Body of pancreas (tissue), 4 donors: ENCODE measurements at regions not wholly inside any gene's neighbourhood (a gene's known extent, or its start where the extent isn't known, plus 50 kb on each side); places are given as distances from the start of the nearest gene placed in this dataset.

Experiments used
- POLR2A ChIP-seq, 3 donors: fragments of 450-650 bp; IDR thresholded peaks; one replicate each; pipeline ENCODE4 v1.6.1; 2016; ENCODE audit warnings: antibody characterized with exemption in 3 of 3, mild to moderate bottlenecking in 2 of 3
- TF ChIP-seq, protein P1 (sequence below), 7 experiments: fragments of 450-650 bp in 4 of 7; fragments of 200-600 bp in 3 of 7; sonication (generic) in 3 of 7; IDR thresholded peaks; one replicate each; pipeline ENCODE4 v1.5.1; 2016 to 2019; ENCODE audit warnings: antibody characterized with exemption in 7 of 7

DNA sequence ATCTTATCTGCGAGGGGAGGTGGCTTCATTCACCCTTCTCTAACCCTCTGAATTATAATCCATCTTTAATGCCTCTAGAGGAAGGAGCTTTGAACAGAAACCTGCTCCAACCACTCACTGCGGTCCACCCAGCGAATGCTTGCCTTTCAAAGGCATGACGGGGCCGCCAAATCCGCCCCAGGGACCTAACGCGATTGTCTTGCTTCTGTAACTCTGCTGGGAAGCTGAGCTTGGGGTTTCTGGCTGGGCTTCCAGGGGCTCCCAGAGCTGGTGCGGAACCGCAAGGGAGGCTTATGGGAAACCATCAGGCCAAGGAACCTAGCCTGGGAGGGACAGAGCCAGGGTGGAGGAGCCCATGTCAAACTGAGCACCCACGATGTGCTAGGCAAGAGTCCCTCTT lies 231.2 kb upstream of the LHX5 start:
- no peak for TF ChIP-seq POLR2A (IDR thresholded peaks at IDR 0.05)
- TF ChIP-seq, protein P1, sequence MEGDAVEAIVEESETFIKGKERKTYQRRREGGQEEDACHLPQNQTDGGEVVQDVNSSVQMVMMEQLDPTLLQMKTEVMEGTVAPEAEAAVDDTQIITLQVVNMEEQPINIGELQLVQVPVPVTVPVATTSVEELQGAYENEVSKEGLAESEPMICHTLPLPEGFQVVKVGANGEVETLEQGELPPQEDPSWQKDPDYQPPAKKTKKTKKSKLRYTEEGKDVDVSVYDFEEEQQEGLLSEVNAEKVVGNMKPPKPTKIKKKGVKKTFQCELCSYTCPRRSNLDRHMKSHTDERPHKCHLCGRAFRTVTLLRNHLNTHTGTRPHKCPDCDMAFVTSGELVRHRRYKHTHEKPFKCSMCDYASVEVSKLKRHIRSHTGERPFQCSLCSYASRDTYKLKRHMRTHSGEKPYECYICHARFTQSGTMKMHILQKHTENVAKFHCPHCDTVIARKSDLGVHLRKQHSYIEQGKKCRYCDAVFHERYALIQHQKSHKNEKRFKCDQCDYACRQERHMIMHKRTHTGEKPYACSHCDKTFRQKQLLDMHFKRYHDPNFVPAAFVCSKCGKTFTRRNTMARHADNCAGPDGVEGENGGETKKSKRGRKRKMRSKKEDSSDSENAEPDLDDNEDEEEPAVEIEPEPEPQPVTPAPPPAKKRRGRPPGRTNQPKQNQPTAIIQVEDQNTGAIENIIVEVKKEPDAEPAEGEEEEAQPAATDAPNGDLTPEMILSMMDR (IDR thresholded peaks at IDR 0.05), result no peak
